Activated T-helper 1 cell treated with Interleukin-2 at 50 U/mL for 16 hours (primary cell): ENCODE measurements at regions not wholly inside any gene's neighbourhood (a gene's known extent, or its start where the extent isn't known, plus 50 kb on each side); places are given as distances from the start of the nearest gene placed in this dataset.
"Not testable (repeated sequence)": the region's sequence is repeated elsewhere in the genome, so short reads cannot be mapped to it uniquely, and the experiment has no call there.

Source experiments
- DNase-seq: peaks from one replicate; pipeline ENCODE4 v3.0.0-alpha.2; 2020; ENCODE audit warnings: low read depth

GRCh38 chr15:21357056-21357455, 83.2 kb downstream of the POTEB3 start:
- DNase-seq: not testable (repeated sequence)

- not testable (repeated sequence) for DNase-seq
These were observed 84.4 kb downstream of the POTEB3 start for GRCh38 chr15:21355944-21356343.

GRCh38 chr15:21354597-21354996, 85.7 kb downstream of the POTEB3 start:
- not testable (repeated sequence) for DNase-seq

- DNase-seq: not testable (repeated sequence)
These were observed 87.5 kb downstream of the POTEB3 start for GRCh38 chr15:21352670-21353318.

- DNase-seq: peak; percentile 2
These were observed 95.3 kb downstream of the POTEB3 start for GRCh38 chr15:21344960-21345359.

- not testable (repeated sequence) for DNase-seq
These were observed 95.8 kb downstream of the POTEB3 start for GRCh38 chr15:21344500-21344899.

GRCh38 chr15:21337028-21337427, 103.3 kb downstream of the POTEB3 start:
- DNase-seq: not testable (repeated sequence)

GRCh38 chr15:21324720-21325460, 115.4 kb downstream of the POTEB3 start:
- DNase-seq: peak; percentile 4

- not testable (repeated sequence) for DNase-seq
These were observed 155.9 kb downstream of the POTEB3 start for GRCh38 chr15:21284353-21284752.

GRCh38 chr15:21283210-21283609, 157.1 kb downstream of the POTEB3 start:
- not testable (repeated sequence) for DNase-seq

GRCh38 chr15:21280272-21280671, 160.0 kb downstream of the POTEB3 start:
- not testable (repeated sequence) for DNase-seq

- DNase-seq: not testable (repeated sequence)
These were observed 167.9 kb downstream of the POTEB3 start for GRCh38 chr15:21272176-21272982.

- DNase-seq: no peak
These were observed 168.7 kb downstream of the POTEB3 start for GRCh38 chr15:21271566-21271965.

GRCh38 chr15:21270474-21270873, 169.8 kb downstream of the POTEB3 start:
- no peak for DNase-seq

- DNase-seq: not testable (repeated sequence)
These were observed 170.6 kb downstream of the POTEB3 start for GRCh38 chr15:21269673-21270072.

- no peak for DNase-seq
These were observed 171.2 kb downstream of the POTEB3 start for GRCh38 chr15:21269121-21269520.

- DNase-seq: no peak
These were observed 171.8 kb downstream of the POTEB3 start for GRCh38 chr15:21268436-21268940.

GRCh38 chr15:21267671-21268395, 172.5 kb downstream of the POTEB3 start:
- DNase-seq: no peak

- no peak for DNase-seq
These were observed 173.1 kb downstream of the POTEB3 start for GRCh38 chr15:21267226-21267625.

- DNase-seq: not testable (repeated sequence)
These were observed 174.7 kb downstream of the POTEB3 start for GRCh38 chr15:21265628-21266027.

- DNase-seq: no peak
These were observed 177.4 kb downstream of the POTEB3 start for GRCh38 chr15:21262851-21263425.
